ENCODE measurements at regions not wholly inside any gene's neighbourhood (a gene's known extent, or its start where the extent isn't known, plus 50 kb on each side); places are given as distances from the start of the nearest gene placed in this dataset.
"Not testable (repeated sequence)": the region's sequence is repeated elsewhere in the genome, so short reads cannot be mapped to it uniquely, and the experiment has no call there.

DNA sequence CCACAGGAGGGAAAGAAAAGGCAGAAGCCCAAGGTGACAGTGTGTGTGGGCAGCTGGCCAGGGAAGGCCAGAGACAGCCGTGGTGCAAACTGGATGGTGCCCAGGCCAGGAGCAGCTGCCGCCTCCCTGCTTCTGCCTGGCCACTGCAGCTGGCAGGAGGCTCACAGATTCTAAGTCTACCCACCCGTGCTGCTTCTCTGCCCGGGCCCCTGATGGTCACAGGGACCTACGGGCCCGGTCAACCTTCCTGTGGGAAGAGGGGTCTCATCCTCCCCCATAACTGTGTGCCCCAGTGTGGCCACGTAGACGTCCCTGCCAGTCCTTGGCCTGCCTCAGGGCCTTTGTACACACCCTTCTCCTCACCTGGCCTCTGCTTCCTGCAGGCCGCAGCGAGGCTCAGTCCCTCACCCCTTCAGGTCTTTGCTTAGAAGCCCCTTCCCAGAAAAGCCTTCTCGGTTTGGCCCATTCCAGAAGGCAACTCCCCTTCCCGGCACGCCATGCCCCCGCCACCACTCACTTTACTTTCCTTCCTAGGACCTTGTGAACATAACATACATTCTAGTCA is 192.6 kb upstream of the AJAP1 start:
- no peak for DNase-seq

- DNase-seq: no peak
Measured at GRCh38 chr1:4462831-4463484, 191.5 kb upstream of the AJAP1 start.

GRCh38 chr1:4463631-4464030 is 190.8 kb upstream of the AJAP1 start:
- no peak for DNase-seq

DNA sequence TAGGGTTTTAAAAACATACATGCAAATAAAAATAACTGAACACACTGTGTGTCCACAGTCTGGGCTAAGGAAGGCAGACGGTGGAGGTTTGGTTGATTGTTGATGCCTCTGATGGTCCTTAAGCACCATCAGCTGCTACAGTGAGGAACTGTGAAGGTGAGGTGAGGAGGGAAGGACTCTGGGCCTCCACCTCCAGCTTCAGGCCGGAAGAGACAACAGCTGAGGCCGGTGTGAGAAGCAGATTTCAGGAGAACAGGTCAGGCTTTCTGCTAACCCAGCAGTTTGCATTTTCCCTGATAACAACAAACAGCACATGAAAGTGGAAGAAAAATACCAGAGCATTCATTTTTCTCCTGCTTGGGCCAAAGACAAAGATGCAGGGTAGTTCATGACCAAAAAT is 189.9 kb upstream of the AJAP1 start:
- no peak for DNase-seq

DNA sequence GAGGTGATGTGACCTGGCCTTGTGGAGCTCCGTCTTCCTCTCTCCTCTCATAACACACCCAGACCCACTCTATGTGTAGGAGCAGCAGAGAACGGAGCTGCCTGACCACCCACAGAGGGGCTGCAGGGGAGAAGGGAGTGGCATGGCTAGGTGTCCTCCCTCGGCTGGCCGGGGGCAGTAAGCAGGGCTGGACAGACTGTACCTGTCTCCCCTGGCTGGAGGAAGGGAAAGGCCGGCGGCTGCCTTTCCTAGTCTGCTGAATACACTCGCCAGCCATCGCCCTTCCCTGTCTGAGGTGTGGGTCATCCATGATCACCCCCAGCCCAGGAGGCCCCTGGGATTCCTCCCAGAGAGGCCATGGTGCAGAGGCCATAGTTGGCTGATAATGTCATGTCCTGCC is 187.2 kb upstream of the AJAP1 start:
- no peak for DNase-seq

DNA sequence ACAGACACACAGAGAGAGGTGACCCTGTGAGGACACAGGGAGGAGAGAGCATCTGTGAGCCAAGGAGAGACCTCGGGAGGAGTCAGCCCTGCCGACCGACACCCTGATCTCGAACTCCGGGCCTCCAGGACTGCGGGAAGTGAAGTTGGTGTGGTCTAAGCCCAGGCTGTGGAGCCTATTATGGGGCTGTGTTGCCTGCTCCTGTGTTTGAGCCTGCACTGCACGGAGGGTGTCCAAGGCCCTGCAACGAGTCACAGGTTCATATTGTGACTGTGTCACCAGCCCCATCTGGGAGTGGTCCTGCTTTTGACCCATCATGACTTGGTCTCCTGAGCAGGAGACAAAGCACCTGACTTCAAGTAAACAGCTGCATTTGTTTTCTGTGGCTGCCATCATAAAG is 186.0 kb upstream of the AJAP1 start:
- DNase-seq: no peak

- no peak for DNase-seq
Measured at GRCh38 chr1:4468804-4469514, 185.4 kb upstream of the AJAP1 start.

DNA sequence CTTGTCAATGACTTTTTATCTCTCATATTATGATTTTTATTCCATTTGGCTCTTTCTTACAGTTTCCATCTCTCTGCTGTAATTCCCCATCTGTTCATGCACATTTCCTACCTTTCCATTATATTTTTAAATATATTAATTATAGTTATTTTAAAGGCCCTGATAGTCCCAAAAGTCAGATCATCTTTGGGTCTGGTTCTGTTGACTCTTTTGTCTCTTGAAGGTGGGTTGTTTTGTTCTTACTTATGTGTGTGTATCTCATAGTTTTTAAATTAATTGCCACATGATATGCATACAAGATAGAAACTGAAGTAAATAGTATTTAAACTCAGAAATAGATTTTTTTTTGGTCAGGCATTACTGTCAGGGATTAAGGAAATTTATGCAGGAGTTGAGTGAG is 178.0 kb upstream of the AJAP1 start:
- no peak for DNase-seq

DNA sequence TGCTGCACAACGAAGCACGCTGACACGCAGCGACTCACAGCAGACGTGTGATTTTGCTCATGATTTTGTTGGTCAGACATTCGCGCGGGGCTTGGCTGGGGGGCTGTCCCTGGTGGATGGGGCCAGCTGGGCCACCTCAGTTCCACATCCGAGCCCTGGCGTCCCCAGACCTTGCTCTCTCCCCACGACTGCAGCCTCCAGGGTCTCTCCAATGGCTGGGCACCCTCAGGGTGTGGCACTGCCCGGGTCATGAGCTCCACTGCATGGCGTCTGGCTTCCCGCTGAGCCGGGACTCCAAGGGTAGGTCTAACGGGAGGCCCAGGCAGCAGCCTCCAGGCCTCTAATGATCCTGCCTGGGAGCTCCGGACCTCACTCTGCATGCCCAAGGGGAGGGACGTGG is 173.0 kb upstream of the AJAP1 start:
- DNase-seq: no peak

GRCh38 chr1:4482526-4482925 is 171.9 kb upstream of the AJAP1 start:
- no peak for DNase-seq

GRCh38 chr1:4483021-4483625 is 171.3 kb upstream of the AJAP1 start:
- DNase-seq: no peak

DNA sequence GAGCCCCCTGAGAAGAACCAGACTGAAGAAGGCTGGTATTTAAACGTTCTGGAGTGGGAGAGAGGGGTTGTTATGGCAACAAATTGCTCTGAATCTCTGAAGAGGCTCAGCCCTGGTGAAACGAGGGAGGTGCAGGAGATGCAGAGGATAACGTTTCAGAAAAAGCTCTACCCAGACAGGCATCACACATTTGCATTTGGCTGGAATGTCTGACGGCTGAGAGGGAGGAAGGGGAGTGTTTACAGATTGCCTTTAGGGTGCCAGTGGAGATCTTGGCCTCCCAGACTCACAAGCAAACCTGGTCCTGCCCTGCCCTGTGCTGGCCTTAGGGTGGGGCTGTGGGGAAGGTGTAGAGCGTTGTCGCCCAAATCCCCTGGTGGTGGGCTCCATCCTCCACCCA is 169.0 kb upstream of the AJAP1 start:
- DNase-seq: no peak

- no peak for DNase-seq
Measured at GRCh38 chr1:4485878-4486277, 168.5 kb upstream of the AJAP1 start.

DNA sequence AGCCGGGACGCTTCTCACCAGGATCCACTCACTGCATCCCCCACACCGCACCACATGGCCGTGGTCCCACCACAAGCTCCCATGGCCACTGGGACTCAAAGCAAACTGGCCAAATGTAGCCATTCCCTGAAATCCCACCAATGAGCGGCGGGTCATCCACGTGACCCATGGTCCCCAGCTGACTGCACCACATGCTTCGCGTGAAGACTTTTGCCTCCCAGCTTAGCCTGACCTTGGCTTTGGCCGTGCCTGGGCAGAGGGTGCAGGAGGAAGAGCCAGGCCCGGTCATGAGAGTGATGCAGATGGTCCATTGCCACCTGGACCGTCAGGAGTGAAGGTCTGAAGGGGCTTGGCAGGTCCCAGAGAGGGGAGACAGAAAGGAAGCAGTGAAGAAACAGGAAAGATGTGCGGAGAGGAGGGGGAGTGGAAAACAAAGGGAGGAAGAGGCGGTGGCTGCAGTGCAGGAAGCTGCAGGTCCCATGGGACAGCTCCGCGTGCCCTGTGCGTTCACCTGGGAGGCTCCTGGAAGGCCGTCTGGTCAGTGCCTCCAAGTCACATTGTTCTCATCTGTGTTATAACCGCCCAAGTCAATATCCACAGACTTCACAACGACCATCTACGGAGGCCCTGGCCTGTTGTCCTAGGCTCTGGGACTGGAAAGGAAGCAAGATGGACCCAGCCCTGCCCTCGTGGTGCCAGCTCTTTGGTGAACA is 167.8 kb upstream of the AJAP1 start:
- DNase-seq: no peak

DNA sequence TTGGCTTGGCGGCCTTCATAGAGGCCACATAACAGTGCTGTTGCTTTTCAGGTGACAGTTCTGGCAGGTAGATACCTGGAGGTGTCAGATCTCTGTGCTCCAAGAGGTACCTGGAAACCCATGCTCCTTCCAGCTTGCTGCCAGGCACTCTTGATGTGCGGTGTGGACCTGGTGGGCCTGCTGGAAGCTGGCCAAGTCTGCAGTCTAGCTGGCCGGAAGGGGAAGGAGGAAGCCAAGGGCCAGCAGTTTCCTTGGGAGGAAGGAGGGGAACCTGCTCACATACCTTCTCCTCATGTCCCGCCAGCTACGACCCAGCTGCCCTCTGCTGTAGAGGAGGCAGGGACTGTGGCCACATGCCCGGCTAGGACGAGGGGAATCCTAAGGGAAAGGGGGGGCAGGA is 166.4 kb upstream of the AJAP1 start:
- no peak for DNase-seq

- DNase-seq: no peak
Measured at GRCh38 chr1:4489486-4489885, 164.9 kb upstream of the AJAP1 start.

DNA sequence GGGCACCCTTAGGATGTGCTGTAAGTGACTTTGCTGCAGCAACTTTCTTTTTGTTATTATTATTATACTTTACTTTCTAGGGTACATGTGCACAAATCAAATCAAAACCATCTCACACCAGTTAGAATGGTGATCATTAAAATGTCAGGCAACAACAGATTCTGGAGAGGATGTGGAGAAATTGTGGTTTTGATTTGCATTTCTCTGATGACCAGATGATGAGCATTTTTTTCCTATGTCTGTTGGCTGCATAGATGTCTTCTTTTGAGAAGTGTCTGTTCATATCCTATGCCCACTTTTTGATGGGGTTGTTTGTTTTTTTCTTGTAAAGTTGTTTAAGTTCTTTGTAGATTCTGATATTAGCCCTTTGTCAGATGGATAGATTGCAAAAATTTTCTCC is 164.4 kb upstream of the AJAP1 start:
- not testable (repeated sequence) for DNase-seq

- DNase-seq: no peak
Measured at GRCh38 chr1:4494027-4494426, 160.4 kb upstream of the AJAP1 start.

DNA sequence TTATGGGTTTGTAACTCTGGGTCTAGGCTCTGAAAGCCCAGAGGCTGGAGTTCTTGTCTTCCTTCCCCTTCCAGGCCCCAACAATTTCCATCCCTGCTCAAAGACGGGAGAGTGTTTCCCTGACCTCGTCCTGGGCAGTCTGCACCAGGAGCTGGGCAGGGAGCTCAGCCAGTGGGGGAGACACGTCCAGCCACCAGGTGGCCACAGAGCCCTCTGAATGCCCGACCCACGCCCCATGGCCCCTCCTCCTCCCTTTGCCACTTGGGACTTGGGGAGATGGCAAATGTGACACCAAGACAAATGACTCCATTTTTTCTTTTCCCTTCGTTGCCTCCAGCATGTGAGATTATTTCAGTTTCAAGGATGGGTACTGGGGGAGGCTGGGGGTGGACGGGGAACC is 159.9 kb upstream of the AJAP1 start:
- no peak for DNase-seq

- DNase-seq: no peak
Measured at GRCh38 chr1:4495809-4496208, 158.6 kb upstream of the AJAP1 start.

- no peak for DNase-seq
Measured at GRCh38 chr1:4500441-4500840, 154.0 kb upstream of the AJAP1 start.

DNA sequence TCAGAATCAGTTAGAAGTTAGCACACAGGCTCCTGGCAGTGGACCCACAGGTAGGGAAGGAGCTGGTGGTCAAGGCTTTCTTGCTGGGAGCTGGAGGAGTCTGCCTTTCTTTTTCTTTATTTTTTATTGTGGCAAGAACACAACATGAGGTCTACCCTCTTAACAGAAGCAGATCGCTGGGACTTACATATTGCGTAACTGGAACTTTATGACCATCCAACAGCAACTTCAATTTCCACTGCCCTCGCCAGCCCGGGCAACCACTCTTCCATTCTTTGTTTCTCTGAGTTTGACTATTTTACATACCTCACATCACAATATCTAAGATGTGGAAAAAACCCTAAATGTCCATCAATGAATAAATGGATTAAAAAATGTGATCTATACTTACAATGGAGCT is 147.8 kb upstream of the AJAP1 start:
- DNase-seq: no peak

DNA sequence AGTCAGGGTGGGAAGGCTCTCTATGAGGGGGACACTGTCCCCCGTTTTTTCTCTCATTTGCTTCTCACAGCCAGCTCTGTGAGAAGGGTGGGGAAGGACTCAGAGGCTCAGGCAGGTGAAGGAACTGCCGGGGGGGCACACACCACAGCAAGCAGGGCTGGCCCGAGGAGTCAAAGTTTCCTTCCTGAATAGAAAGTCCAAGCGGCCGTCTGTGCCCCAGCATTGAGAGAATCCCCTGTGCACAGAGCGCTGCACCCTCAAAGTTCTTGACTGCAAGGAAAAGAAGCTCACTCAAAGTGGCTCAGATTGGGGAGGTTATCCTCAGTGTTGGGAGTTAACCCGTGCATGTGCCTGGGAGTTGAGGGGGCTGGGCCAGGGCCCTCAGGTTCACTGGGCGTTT is 145.2 kb upstream of the AJAP1 start:
- no peak for DNase-seq

DNA sequence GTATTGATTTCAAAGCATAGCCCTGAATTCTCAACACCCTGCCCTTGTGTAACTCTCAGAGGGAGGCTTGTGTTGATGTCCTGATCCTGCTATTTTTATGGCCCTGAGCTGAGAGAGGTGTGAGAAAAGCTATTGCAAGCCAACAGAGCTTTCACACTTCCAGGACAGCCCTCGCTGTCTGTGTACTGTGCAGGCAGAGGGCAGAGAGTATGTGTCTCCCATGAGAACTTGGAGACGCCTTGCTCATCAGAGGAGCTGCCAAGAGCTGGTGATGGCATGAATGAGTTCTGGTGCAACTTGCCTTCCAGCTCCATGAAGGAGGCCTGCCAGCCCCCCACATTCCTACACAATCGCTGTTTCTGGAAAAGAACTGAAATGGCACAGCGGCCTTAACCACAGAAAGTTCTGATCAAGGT is 144.1 kb upstream of the AJAP1 start:
- DNase-seq: no peak

Data from CD4-positive, alpha-beta T cell treated with Interleukin-15 for 1 hour (primary cell).